CD14-positive monocyte (primary cell): ENCODE measurements at regions not wholly inside any gene's neighbourhood (a gene's known extent, or its start where the extent isn't known, plus 50 kb on each side); places are given as distances from the start of the nearest gene placed in this dataset.

Experiments
- DNase-seq, 3 donors: peaks; one replicate each; pipeline ENCODE4 v3.0.0-alpha.2; 2011 to 2022
- H2AFZ ChIP-seq: 2 replicates; pipeline ENCODE4 v1.6.0; 2012; ENCODE audit warnings: mild to moderate bottlenecking, low read depth, low read length, inconsistent platforms; ENCODE audit not compliant: insufficient read depth, poor library complexity, severe bottlenecking
- H3K27ac ChIP-seq, 2 donors: 1 replicate in 1 of 2; 2 replicates in 1 of 2; pipeline ENCODE4 v1.5.1; 2012 to 2013; ENCODE audit warnings: low read length in 2 of 2, control low read depth in 1 of 2, inconsistent platforms in 1 of 2, low read depth in 1 of 2, mild to moderate bottlenecking in 1 of 2
- H3K27me3 ChIP-seq, 2 donors: one replicate each; pipeline versions ENCODE4 v1.6.0 to v1.6.1; 2011 to 2013; ENCODE audit warnings: low read length in 2 of 2; ENCODE audit not compliant: control insufficient read depth in 2 of 2, insufficient read depth in 2 of 2
- H3K36me3 ChIP-seq, 2 donors: replicated peaks in 1 of 2; 1 replicate in 1 of 2; 2 replicates in 1 of 2; pipeline versions ENCODE4 v1.5.1 to v1.6.1; 2012 to 2013; ENCODE audit warnings: low read length in 2 of 2, control low read depth in 1 of 2, inconsistent platforms in 1 of 2, mild to moderate bottlenecking in 1 of 2; ENCODE audit not compliant: insufficient read depth in 2 of 2, control insufficient read depth in 1 of 2
- H3K4me1 ChIP-seq, 2 donors: 1 replicate in 1 of 2; 2 replicates in 1 of 2; pipeline versions ENCODE4 v1.5.1 to v1.6.1; 2012 to 2013; ENCODE audit warnings: low read length in 2 of 2, control low read depth in 1 of 2, inconsistent platforms in 1 of 2, mild to moderate bottlenecking in 1 of 2, moderate library complexity in 1 of 2; ENCODE audit not compliant: insufficient read depth in 2 of 2, control insufficient read depth in 1 of 2
- H3K4me2 ChIP-seq: replicated peaks from 2 replicates; pipeline ENCODE3; 2012; ENCODE audit warnings: low read length, moderate library complexity, mild to moderate bottlenecking; ENCODE audit not compliant: poor library complexity, severe bottlenecking; ENCODE audit errors: extremely low read depth
- H3K4me3 ChIP-seq, 3 experiments: fragments of 200-600 bp in 1 of 3; sonication (generic) in 1 of 3; replicated peaks in 1 of 3; 1 replicate in 2 of 3; 2 replicates in 1 of 3; pipeline ENCODE4 v1.5.1; 2011 to 2013; ENCODE audit warnings: low read length in 3 of 3, mild to moderate bottlenecking in 3 of 3, control low read depth in 2 of 3, low read depth in 2 of 3, inconsistent platforms in 1 of 3, moderate library complexity in 1 of 3
- H3K79me2 ChIP-seq: 2 replicates; pipeline ENCODE4 v1.6.0; 2012; ENCODE audit warnings: mild to moderate bottlenecking, control low read depth, inconsistent platforms, low read length, moderate library complexity; ENCODE audit not compliant: insufficient read depth
- H3K9ac ChIP-seq: 2 replicates; pipeline ENCODE4 v1.6.0; 2017; ENCODE audit warnings: low read length, mild to moderate bottlenecking; ENCODE audit not compliant: insufficient read depth, poor library complexity, severe bottlenecking
- H3K9me3 ChIP-seq, 2 donors: replicated peaks in 1 of 2; 1 replicate in 1 of 2; 2 replicates in 1 of 2; pipeline versions ENCODE4 v1.5.1 to v1.6.1; 2012 to 2013; ENCODE audit warnings: low read length in 2 of 2, control low read depth in 1 of 2; ENCODE audit not compliant: control insufficient read depth in 1 of 2, insufficient read depth in 1 of 2
- H4K20me1 ChIP-seq: 2 replicates; pipeline ENCODE4 v1.6.0; 2012; ENCODE audit warnings: mild to moderate bottlenecking, low read length, control low read depth, moderate library complexity; ENCODE audit not compliant: insufficient read depth
- H3K27ac Mint-ChIP-seq, 7 donors: one replicate each; pipeline ENCODE4 v1.8.0; 2020; ENCODE audit warnings: mild to moderate bottlenecking in 7 of 7, mixed read lengths in 7 of 7, moderate library complexity in 6 of 7, inconsistent platforms in 2 of 7
- H3K27me3 Mint-ChIP-seq, 3 donors: one replicate each; pipeline ENCODE4 v1.8.0; 2021 to 2022; ENCODE audit warnings: low read depth in 3 of 3, mild to moderate bottlenecking in 3 of 3, mixed read lengths in 3 of 3, moderate library complexity in 3 of 3, inconsistent platforms in 1 of 3
- H3K36me3 Mint-ChIP-seq, 2 donors: one replicate each; pipeline ENCODE4 v1.8.0; 2020; ENCODE audit warnings: mixed read lengths in 2 of 2, inconsistent platforms in 1 of 2, mild to moderate bottlenecking in 1 of 2
- H3K4me1 Mint-ChIP-seq: one replicate; pipeline ENCODE4 v1.8.0; 2020; ENCODE audit warnings: mild to moderate bottlenecking, mixed read lengths
- H3K4me3 Mint-ChIP-seq, 2 donors: one replicate each; pipeline ENCODE4 v1.8.0; 2020; ENCODE audit warnings: mild to moderate bottlenecking in 2 of 2, mixed read lengths in 2 of 2, moderate library complexity in 1 of 2
- H3K9me3 Mint-ChIP-seq, 7 donors: one replicate each; pipeline ENCODE4 v1.8.0; 2020 to 2022; ENCODE audit warnings: mixed read lengths in 7 of 7, mild to moderate bottlenecking in 6 of 7, moderate library complexity in 6 of 7, inconsistent platforms in 2 of 7
- WGBS: methylation state at CpG from one replicate; pipeline ENCODE4 v1.1.5; 2013; ENCODE audit warnings: missing lambda C conversion rate; ENCODE audit not compliant: insufficient coverage; 5-methylcytosine and 5-hydroxymethylcytosine counted together
- intact Hi-C, 2 donors: fragments of 100-400 bp; cut with micrococcal nuclease; formaldehyde crosslinking; loops; one replicate each; pipeline versions ENCODE4 v1.15.0 to v1.15.1; 2023
- TF ChIP-seq, protein P1 (sequence below): fragments of 200-600 bp; IDR thresholded peaks from one replicate; pipeline ENCODE4 v1.8.0; 2022; ENCODE audit warnings: antibody characterized with exemption, mild to moderate bottlenecking

- no peaks in the 10 kb centered on the region for H3K79me2 ChIP-seq
- no peak overlapping the region for H3K27ac ChIP-seq
- no peaks in the 10 kb centered on the region for H3K36me3 ChIP-seq
- Mint-ChIP-seq H3K36me3 (no peaks in the 10 kb centered on the region), H3K4me3 (no peak overlapping the region), H3K4me1 (no peaks in the 10 kb centered on the region), H3K9me3 (peaks cover 0 to 2% (median 0%) of the 10 kb centered on the region in 7 donors), H3K27me3 (peaks cover 0 to 2% (median 0%) of the 10 kb centered on the region in 3 donors), H3K27ac (no peak overlapping the region)
- H2AFZ ChIP-seq: no peak overlapping the region
- H3K4me3 ChIP-seq: no peak overlapping the region
- no peak overlapping the region for H3K9ac ChIP-seq
- DNase-seq: no peak
- TF ChIP-seq, protein P1, sequence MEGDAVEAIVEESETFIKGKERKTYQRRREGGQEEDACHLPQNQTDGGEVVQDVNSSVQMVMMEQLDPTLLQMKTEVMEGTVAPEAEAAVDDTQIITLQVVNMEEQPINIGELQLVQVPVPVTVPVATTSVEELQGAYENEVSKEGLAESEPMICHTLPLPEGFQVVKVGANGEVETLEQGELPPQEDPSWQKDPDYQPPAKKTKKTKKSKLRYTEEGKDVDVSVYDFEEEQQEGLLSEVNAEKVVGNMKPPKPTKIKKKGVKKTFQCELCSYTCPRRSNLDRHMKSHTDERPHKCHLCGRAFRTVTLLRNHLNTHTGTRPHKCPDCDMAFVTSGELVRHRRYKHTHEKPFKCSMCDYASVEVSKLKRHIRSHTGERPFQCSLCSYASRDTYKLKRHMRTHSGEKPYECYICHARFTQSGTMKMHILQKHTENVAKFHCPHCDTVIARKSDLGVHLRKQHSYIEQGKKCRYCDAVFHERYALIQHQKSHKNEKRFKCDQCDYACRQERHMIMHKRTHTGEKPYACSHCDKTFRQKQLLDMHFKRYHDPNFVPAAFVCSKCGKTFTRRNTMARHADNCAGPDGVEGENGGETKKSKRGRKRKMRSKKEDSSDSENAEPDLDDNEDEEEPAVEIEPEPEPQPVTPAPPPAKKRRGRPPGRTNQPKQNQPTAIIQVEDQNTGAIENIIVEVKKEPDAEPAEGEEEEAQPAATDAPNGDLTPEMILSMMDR: no peak
- H3K4me1 ChIP-seq: no peaks in the 10 kb centered on the region
- no peaks in the 10 kb centered on the region for H3K9me3 ChIP-seq
- no CpG with 5 or more reads among the region's 4 CpGs for WGBS
- H3K27me3 ChIP-seq: no peaks in the 10 kb centered on the region
- intact Hi-C loops: no loop called here
- H4K20me1 ChIP-seq: no peaks in the 10 kb centered on the region
- H3K4me2 ChIP-seq: no peak overlapping the region
Observed at GRCh38 chr10:55464083-55464482, 663.1 kb upstream of the PCDH15 start.

DNA sequence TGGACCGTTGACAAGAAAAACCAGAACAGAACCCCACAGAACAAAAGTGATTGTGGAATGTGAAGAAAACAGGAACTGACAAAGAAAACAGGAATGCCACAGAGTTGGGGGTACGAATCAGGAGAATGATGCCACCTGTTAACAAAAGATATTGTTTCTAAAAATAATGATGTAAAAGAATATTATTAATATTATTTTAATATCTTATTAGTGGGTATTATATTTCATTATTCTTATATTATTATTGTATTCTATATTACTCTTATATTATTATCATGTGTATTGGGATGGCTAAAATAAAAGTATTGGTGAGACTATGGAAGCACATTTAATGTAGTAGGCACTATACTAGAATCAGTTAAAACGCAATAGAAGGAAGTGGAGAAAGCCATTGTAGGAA, 659.0 kb upstream of the PCDH15 start:
- Mint-ChIP-seq H3K27me3 (peaks cover 0 to 2% (median 0%) of the 10 kb centered on the region in 3 donors), H3K27ac (no peak overlapping the region), H3K4me1 (no peaks in the 10 kb centered on the region), H3K9me3 (peaks cover 0 to 2% (median 0%) of the 10 kb centered on the region in 7 donors), H3K36me3 (no peaks in the 10 kb centered on the region), H3K4me3 (no peak overlapping the region)
- TF ChIP-seq, protein P1: no peak
- Histone ChIP-seq H3K27ac (no peak overlapping the region), H3K4me2 (no peak overlapping the region), H3K9ac (no peak overlapping the region), H2AFZ (no peak overlapping the region), H3K79me2 (no peaks in the 10 kb centered on the region), H3K27me3 (no peaks in the 10 kb centered on the region), H3K4me1 (no peaks in the 10 kb centered on the region), H3K9me3 (no peaks in the 10 kb centered on the region), H4K20me1 (no peaks in the 10 kb centered on the region), H3K4me3 (no peak overlapping the region), H3K36me3 (no peaks in the 10 kb centered on the region)
- no peak for DNase-seq
- WGBS: no CpG with 5 or more reads among the region's 3 CpGs
- intact Hi-C loops: no loop called here
